ENCODE measurements at regions not wholly inside any gene's neighbourhood (a gene's known extent, or its start where the extent isn't known, plus 50 kb on each side); places are given as distances from the start of the nearest gene placed in this dataset.

GRCh38 chr6:43910638-43911353 lies 140.8 kb downstream of the VEGFA start (continued):
- TF ChIP-seq HINFP (tag; conservative IDR thresholded peaks at IDR 0.05; ENCODE audit: low read depth) = no peak; the same call in 1 of the 2 replicates
- TF ChIP-seq DNMT1 (IDR thresholded peaks at IDR 0.05) = no peak
- TF ChIP-seq SETDB1 (IDR thresholded peaks at IDR 0.05; ENCODE audit: low read length) = no peak
- 0 out of 2 replicates have a peak, but pooled peaks have one; percentile 8 for TF ChIP-seq ZBTB12 (CRISPR knock-in tag; IDR thresholded peaks at IDR 0.05)
- no peak for TF ChIP-seq ZNF785 (CRISPR knock-in tag; IDR thresholded peaks at IDR 0.05)
- no peak for TF ChIP-seq FOXM1 (IDR thresholded peaks at IDR 0.05; ENCODE audit: low read depth)
- no peak for TF ChIP-seq FOXM1 (CRISPR knock-in tag; IDR thresholded peaks at IDR 0.05; ENCODE audit: low read depth)
- TF ChIP-seq TAL1 (IDR thresholded peaks at IDR 0.05) = no peak
- no peak for TF ChIP-seq ZNF280A (IDR thresholded peaks at IDR 0.05; ENCODE audit: low read depth, partially characterized antibody)
- no peak for TF ChIP-seq ATF1 (CRISPR knock-in tag; IDR thresholded peaks at IDR 0.05)
- peak; percentile 77 for TF ChIP-seq ATF1 (tag; IDR thresholded peaks at IDR 0.05)
- TF ChIP-seq BACH1 (tag; IDR thresholded peaks at IDR 0.05) = peak; percentile 83
- peak; percentile 51; the same call in 1 of the 2 replicates for TF ChIP-seq CREB3L1 (IDR thresholded peaks at IDR 0.05; ENCODE audit: borderline replicate concordance, low read depth)
- no peak for TF ChIP-seq NR4A1 (CRISPR knock-in tag; IDR thresholded peaks at IDR 0.05)
- peak; percentile 91 for TF ChIP-seq NR4A1 (tag; IDR thresholded peaks at IDR 0.05)
- no peak for TF ChIP-seq ZMIZ1 (IDR thresholded peaks at IDR 0.05; ENCODE audit: low read depth in 2 of 2, low read length in 2 of 2)
- TF ChIP-seq NCOR1 (IDR thresholded peaks at IDR 0.05) = no peak; the same call in 1 of the 2 replicates
- no peak for TF ChIP-seq CBX2 (IDR thresholded peaks at IDR 0.05; ENCODE audit: insufficient read depth, low read length, poor library complexity, severe bottlenecking)
- TF ChIP-seq ELF4 (CRISPR knock-in tag; IDR thresholded peaks at IDR 0.05) = no peak
- no peak for TF ChIP-seq POU5F1 (IDR thresholded peaks at IDR 0.05; ENCODE audit: borderline replicate concordance, low read depth, low read length, partially characterized antibody)

Data from K562 (cell line).